ENCODE measurements at regions not wholly inside any gene's neighbourhood (a gene's known extent, or its start where the extent isn't known, plus 50 kb on each side); places are given as distances from the start of the nearest gene placed in this dataset.
A peak's percentile ranks its signal among the peaks of the same experiment; 100 is the strongest.

- no peak for FAIRE-seq
- TF ChIP-seq TAF1 (IDR thresholded peaks at IDR 0.05; ENCODE audit: borderline replicate concordance, low read depth, low read length) (no peak), POLR2AphosphoS5 (IDR thresholded peaks at IDR 0.05; ENCODE audit: low read depth, low read length) (no peak), POLR2A (IDR thresholded peaks at IDR 0.05; ENCODE audit: low read depth, low read length) (no peak)
- no peak for DNase-seq (ENCODE audit: insufficient read length)
Measured at GRCh38 chr12:118650586-118650960, 274.2 kb downstream of the SUDS3 start.

GRCh38 chr12:118651487-118651886 lies 275.1 kb downstream of the SUDS3 start:
- DNase-seq (ENCODE audit: insufficient read length), result no peak
- no peak for FAIRE-seq
- TF ChIP-seq TAF1 (IDR thresholded peaks at IDR 0.05; ENCODE audit: borderline replicate concordance, low read depth, low read length) (no peak), POLR2A (IDR thresholded peaks at IDR 0.05; ENCODE audit: low read depth, low read length) (no peak), POLR2AphosphoS5 (IDR thresholded peaks at IDR 0.05; ENCODE audit: low read depth, low read length) (no peak)

GRCh38 chr12:118655588-118655987 lies 279.2 kb downstream of the SUDS3 start:
- no peak for FAIRE-seq
- no peak for DNase-seq (ENCODE audit: insufficient read length)
- no peak for TF ChIP-seq POLR2AphosphoS5 (IDR thresholded peaks at IDR 0.05; ENCODE audit: low read depth, low read length)

GRCh38 chr12:118680356-118680963 lies 300.9 kb upstream of the SRRM4 start:
- TF ChIP-seq POLR2A (IDR thresholded peaks at IDR 0.05; ENCODE audit: low read depth, low read length) (no peak), TAF1 (IDR thresholded peaks at IDR 0.05; ENCODE audit: borderline replicate concordance, low read depth, low read length) (no peak), POLR2AphosphoS5 (IDR thresholded peaks at IDR 0.05; ENCODE audit: low read depth, low read length) (no peak)
- DNase-seq (ENCODE audit: insufficient read length) (no peak), FAIRE-seq (no peak)

- peak; percentile 95 for FAIRE-seq
- no peak for DNase-seq (ENCODE audit: insufficient read length)
Measured at GRCh38 chr12:118682656-118683055, 298.7 kb upstream of the SRRM4 start.

GRCh38 chr12:118685983-118686607 lies 295.2 kb upstream of the SRRM4 start:
- DNase-seq (ENCODE audit: insufficient read length) (no peak), FAIRE-seq (peak; percentile 17)
- no peak for TF ChIP-seq POLR2AphosphoS5 (IDR thresholded peaks at IDR 0.05; ENCODE audit: low read depth, low read length)
- TF ChIP-seq POLR2A (IDR thresholded peaks at IDR 0.05; ENCODE audit: low read depth, low read length), result no peak
- no peak for TF ChIP-seq TAF1 (IDR thresholded peaks at IDR 0.05; ENCODE audit: borderline replicate concordance, low read depth, low read length)

More at GRCh38 chr12:118682656-118683055, 298.7 kb upstream of the SRRM4 start:
- no peak for TF ChIP-seq POLR2A (IDR thresholded peaks at IDR 0.05; ENCODE audit: low read depth, low read length)
- TF ChIP-seq TAF1 (IDR thresholded peaks at IDR 0.05; ENCODE audit: borderline replicate concordance, low read depth, low read length), result no peak
- no peak for TF ChIP-seq POLR2AphosphoS5 (IDR thresholded peaks at IDR 0.05; ENCODE audit: low read depth, low read length)

GRCh38 chr12:118689793-118690192 lies 291.5 kb upstream of the SRRM4 start:
- FAIRE-seq (peak; percentile 83), DNase-seq (ENCODE audit: insufficient read length) (no peak)
- TF ChIP-seq POLR2AphosphoS5 (IDR thresholded peaks at IDR 0.05; ENCODE audit: low read depth, low read length), result peak; percentile 38; the same call in 1 of the 2 replicates
- no peak for TF ChIP-seq POLR2A (IDR thresholded peaks at IDR 0.05; ENCODE audit: low read depth, low read length)
- no peak for TF ChIP-seq TAF1 (IDR thresholded peaks at IDR 0.05; ENCODE audit: borderline replicate concordance, low read depth, low read length)

- TF ChIP-seq POLR2A (IDR thresholded peaks at IDR 0.05; ENCODE audit: low read depth, low read length) (no peak), TAF1 (IDR thresholded peaks at IDR 0.05; ENCODE audit: borderline replicate concordance, low read depth, low read length) (no peak), POLR2AphosphoS5 (IDR thresholded peaks at IDR 0.05; ENCODE audit: low read depth, low read length) (no peak)
- FAIRE-seq (no peak), DNase-seq (ENCODE audit: insufficient read length) (no peak)
Measured at GRCh38 chr12:118690506-118690905, 290.8 kb upstream of the SRRM4 start.

GRCh38 chr12:118694128-118694775 lies 287.1 kb upstream of the SRRM4 start:
- FAIRE-seq (no peak), DNase-seq (ENCODE audit: insufficient read length) (no peak)
- no peak for TF ChIP-seq TAF1 (IDR thresholded peaks at IDR 0.05; ENCODE audit: borderline replicate concordance, low read depth, low read length)
- TF ChIP-seq POLR2AphosphoS5 (IDR thresholded peaks at IDR 0.05; ENCODE audit: low read depth, low read length), result no peak
- no peak for TF ChIP-seq POLR2A (IDR thresholded peaks at IDR 0.05; ENCODE audit: low read depth, low read length)

- DNase-seq (ENCODE audit: insufficient read length) (no peak), FAIRE-seq (no peak)
- no peak for TF ChIP-seq POLR2AphosphoS5 (IDR thresholded peaks at IDR 0.05; ENCODE audit: low read depth, low read length)
- TF ChIP-seq POLR2A (IDR thresholded peaks at IDR 0.05; ENCODE audit: low read depth, low read length), result no peak
- no peak for TF ChIP-seq TAF1 (IDR thresholded peaks at IDR 0.05; ENCODE audit: borderline replicate concordance, low read depth, low read length)
Measured at GRCh38 chr12:118704527-118705241, 276.7 kb upstream of the SRRM4 start.

GRCh38 chr12:118706437-118706836 lies 274.9 kb upstream of the SRRM4 start:
- TF ChIP-seq POLR2A (IDR thresholded peaks at IDR 0.05; ENCODE audit: low read depth, low read length) (no peak), TAF1 (IDR thresholded peaks at IDR 0.05; ENCODE audit: borderline replicate concordance, low read depth, low read length) (no peak), POLR2AphosphoS5 (IDR thresholded peaks at IDR 0.05; ENCODE audit: low read depth, low read length) (no peak)
- DNase-seq (ENCODE audit: insufficient read length) (no peak), FAIRE-seq (no peak)

All from GM12892 (cell line).